Neural cell (in vitro differentiated cells): ENCODE measurements at regions not wholly inside any gene's neighbourhood (a gene's known extent, or its start where the extent isn't known, plus 50 kb on each side); places are given as distances from the start of the nearest gene placed in this dataset.

Experiments
- H2AFZ ChIP-seq: fragments of 200-600, 300-800 bp; sonication (generic), shearing (Covaris generic); 2 replicates; pipeline ENCODE4 v1.6.0; 2014; ENCODE audit warnings: low read depth, mild to moderate bottlenecking, antibody characterized with exemption, low read length, moderate library complexity
- H3F3A ChIP-seq: fragments of 200-600 bp; shearing (Covaris generic); 2 replicates; pipeline ENCODE4 v1.6.1; 2016; ENCODE audit warnings: mild to moderate bottlenecking, moderate library complexity, mixed read lengths, antibody characterized with exemption, low read length; ENCODE audit not compliant: insufficient read depth, poor library complexity, severe bottlenecking
- H3K27ac ChIP-seq: fragments of 200-600, 300-800 bp; sonication (generic), shearing (Covaris generic); 2 replicates; pipeline ENCODE4 v1.5.1; 2014; ENCODE audit warnings: mild to moderate bottlenecking, low read length, moderate library complexity
- H3K27me3 ChIP-seq: fragments of 300-800, 200-600 bp; sonication (generic), shearing (Covaris generic); 2 replicates; pipeline ENCODE4 v1.6.0; 2014; ENCODE audit warnings: mild to moderate bottlenecking, low read depth, low read length, moderate library complexity; ENCODE audit not compliant: insufficient read depth
- H3K36me3 ChIP-seq: fragments of 300-800, 200-600 bp; sonication (generic), shearing (Covaris generic); 2 replicates; pipeline ENCODE4 v1.5.1; 2014; ENCODE audit warnings: mild to moderate bottlenecking, antibody characterized with exemption, low read length, moderate library complexity; ENCODE audit not compliant: insufficient read depth
- H3K4me2 ChIP-seq: fragments of 300-800, 200-600 bp; sonication (generic), shearing (Covaris generic); 2 replicates; pipeline ENCODE4 v1.6.0; 2014; ENCODE audit warnings: mild to moderate bottlenecking, low read length
- H3K4me3 ChIP-seq: fragments of 300-800, 200-600 bp; sonication (generic), shearing (Covaris generic); 2 replicates; pipeline ENCODE4 v1.5.1; 2014; ENCODE audit warnings: mild to moderate bottlenecking, low read length, moderate library complexity
- H3K79me2 ChIP-seq: fragments of 200-600 bp; shearing (Covaris generic); replicated peaks from 2 replicates; pipeline ENCODE4 v1.6.0; 2014; ENCODE audit warnings: mild to moderate bottlenecking, low read length, moderate library complexity; ENCODE audit not compliant: insufficient read depth
- H3K9ac ChIP-seq: fragments of 300-800, 200-600 bp; sonication (generic), shearing (Covaris generic); 2 replicates; pipeline ENCODE4 v1.6.1; 2016; ENCODE audit warnings: mild to moderate bottlenecking, low read length, mixed read lengths
- H3K9me2 ChIP-seq: fragments of 200-600 bp; shearing (Covaris generic); 2 replicates; pipeline ENCODE4 v1.6.1; 2016; ENCODE audit warnings: mild to moderate bottlenecking, low read length, mixed read lengths; ENCODE audit not compliant: insufficient read depth
- H3K9me3 ChIP-seq: fragments of 200-600, 300-800 bp; sonication (generic), shearing (Covaris generic); 2 replicates; pipeline ENCODE4 v1.6.1; 2016; ENCODE audit warnings: mild to moderate bottlenecking, mixed run types, low read length, moderate library complexity, mixed read lengths
- H4K20me1 ChIP-seq: fragments of 200-600 bp; shearing (Covaris generic); 2 replicates; pipeline ENCODE4 v1.6.1; 2016; ENCODE audit warnings: mild to moderate bottlenecking, mixed run types; ENCODE audit not compliant: insufficient read depth
- CTCF ChIP-seq: fragments of 450-650 bp; IDR thresholded peaks from 2 replicates; pipeline ENCODE4 v1.5.1; 2014; ENCODE audit warnings: antibody characterized with exemption, mild to moderate bottlenecking, moderate library complexity; ENCODE audit not compliant: poor library complexity, severe bottlenecking
- EP300 ChIP-seq: fragments of 450-650 bp; conservative IDR thresholded peaks from 2 replicates; pipeline ENCODE4 v1.6.1; 2014; ENCODE audit warnings: antibody characterized with exemption, mild to moderate bottlenecking, moderate library complexity; ENCODE audit not compliant: poor library complexity, severe bottlenecking
- EZH2 ChIP-seq: fragments of 200-600, 300-800 bp; shearing (Covaris generic), sonication (generic); IDR thresholded peaks from 2 replicates; pipeline ENCODE4 v1.6.1; 2014; ENCODE audit warnings: antibody characterized with exemption, low read length, borderline replicate concordance, mild to moderate bottlenecking; ENCODE audit not compliant: insufficient read depth, poor library complexity, severe bottlenecking
- MXI1 ChIP-seq: fragments of 450-650 bp; conservative IDR thresholded peaks from 2 replicates; pipeline ENCODE4 v1.6.1; 2014; ENCODE audit warnings: antibody characterized with exemption, mild to moderate bottlenecking; ENCODE audit not compliant: poor library complexity, severe bottlenecking
- POLR2AphosphoS5 ChIP-seq: IDR thresholded peaks from 2 replicates; pipeline ENCODE4 v1.6.1; 2012
- RAD21 ChIP-seq: fragments of 450-650 bp; conservative IDR thresholded peaks from 2 replicates; pipeline ENCODE4 v1.6.1; 2014; ENCODE audit warnings: antibody characterized with exemption, mild to moderate bottlenecking, moderate library complexity
- REST ChIP-seq: IDR thresholded peaks from 2 replicates; pipeline ENCODE4 v1.6.1; 2012; ENCODE audit warnings: borderline replicate concordance
- SMC3 ChIP-seq: fragments of 450-650 bp; conservative IDR thresholded peaks from 2 replicates; pipeline ENCODE4 v1.6.1; 2014; ENCODE audit warnings: antibody characterized with exemption, mild to moderate bottlenecking, moderate library complexity; ENCODE audit not compliant: poor library complexity
- TAF1 ChIP-seq: IDR thresholded peaks from 2 replicates; pipeline ENCODE4 v1.6.1; 2012; ENCODE audit warnings: low read depth

GRCh38 chr15:59887211-59887610 is 116.9 kb upstream of the FOXB1 start:
- no peak overlapping the region for H3K4me3 ChIP-seq
- peaks cover 3% of the 10 kb centered on the region for H3K9me3 ChIP-seq
- TF ChIP-seq CTCF (no peak), RAD21 (no peak), EP300 (no peak), MXI1 (no peak), EZH2 (no peak), SMC3 (no peak), TAF1 (no peak), POLR2AphosphoS5 (no peak), REST (no peak)
- H3K27ac ChIP-seq = no peak overlapping the region
- no peaks in the 10 kb centered on the region for H3K36me3 ChIP-seq
- no peaks in the 10 kb centered on the region for H3F3A ChIP-seq
- H2AFZ ChIP-seq = no peak overlapping the region
- no peak overlapping the region for H3K4me2 ChIP-seq
- no peaks in the 10 kb centered on the region for H3K27me3 ChIP-seq
- no peaks in the 10 kb centered on the region for H3K79me2 ChIP-seq
- no peaks in the 10 kb centered on the region for H3K9me2 ChIP-seq
- no peak overlapping the region for H3K9ac ChIP-seq
- H4K20me1 ChIP-seq = no peaks in the 10 kb centered on the region

DNA sequence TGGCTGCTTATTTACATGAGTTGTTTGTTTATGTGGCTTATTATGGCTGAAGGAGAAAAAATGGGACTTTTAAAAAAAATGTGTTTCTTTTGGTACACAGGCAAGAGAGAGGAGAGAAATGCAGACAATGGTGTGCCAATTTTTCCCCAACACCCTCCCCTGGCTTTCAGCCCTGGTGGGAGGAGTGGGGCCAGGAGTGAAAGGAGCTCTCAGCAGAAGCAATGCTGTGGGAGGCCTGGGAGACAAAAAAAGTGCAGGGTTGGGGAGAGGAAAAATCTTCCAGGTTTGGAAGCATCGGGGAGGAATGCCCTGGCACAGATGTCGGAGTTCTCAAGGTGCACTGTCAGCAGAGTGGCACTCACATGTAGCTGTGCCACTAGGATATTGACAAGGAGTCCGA is 117.7 kb upstream of the FOXB1 start:
- no peaks in the 10 kb centered on the region for H3K9me2 ChIP-seq
- H3K79me2 ChIP-seq = no peaks in the 10 kb centered on the region
- no peak overlapping the region for H3K9ac ChIP-seq
- no peaks in the 10 kb centered on the region for H3K27me3 ChIP-seq
- H2AFZ ChIP-seq = no peak overlapping the region
- H3K27ac ChIP-seq = no peak overlapping the region
- H3K4me2 ChIP-seq = no peak overlapping the region
- H3K36me3 ChIP-seq = no peaks in the 10 kb centered on the region
- TF ChIP-seq EP300 = no peak
- TF ChIP-seq EZH2 = no peak
- TF ChIP-seq SMC3 = no peak
- TF ChIP-seq POLR2AphosphoS5 = no peak
- TF ChIP-seq MXI1 = no peak
- no peak for TF ChIP-seq TAF1
- no peak for TF ChIP-seq CTCF
- TF ChIP-seq REST = no peak
- no peak for TF ChIP-seq RAD21
- no peaks in the 10 kb centered on the region for H3F3A ChIP-seq
- H3K9me3 ChIP-seq = peaks cover 3% of the 10 kb centered on the region
- no peaks in the 10 kb centered on the region for H4K20me1 ChIP-seq
- peak overlapping the region; percentile 41 for H3K4me3 ChIP-seq
